HG03196 (cell line): ENCODE measurements at regions not wholly inside any gene's neighbourhood (a gene's known extent, or its start where the extent isn't known, plus 50 kb on each side); places are given as distances from the start of the nearest gene placed in this dataset.

ENCODE experiments used
- ATAC-seq: cut with Tn5 transposase; IDR thresholded peaks from one replicate; pipeline ENCODE4 v1.9.1; 2021; ENCODE audit not compliant: unreplicated experiment

DNA sequence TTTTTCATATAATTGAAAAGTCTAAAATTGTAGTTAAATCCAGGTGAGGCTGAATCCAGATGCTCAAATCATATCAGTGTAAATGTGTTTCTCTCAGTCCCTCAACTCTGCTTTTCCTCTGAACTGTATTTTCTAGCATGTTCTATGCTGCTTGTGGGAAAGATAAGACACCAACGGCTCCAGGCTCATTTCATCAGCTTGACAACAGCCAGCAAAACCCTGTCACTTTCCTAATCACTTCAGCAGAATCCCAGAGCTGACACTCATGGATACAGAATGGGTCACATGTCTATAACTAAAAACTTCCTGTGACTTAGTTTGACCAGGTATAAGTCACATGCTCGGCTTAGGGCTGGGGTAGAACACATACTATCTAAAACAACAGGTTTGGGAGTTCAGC is 179.4 kb upstream of the ADRA1B start:
- no peak for ATAC-seq

DNA sequence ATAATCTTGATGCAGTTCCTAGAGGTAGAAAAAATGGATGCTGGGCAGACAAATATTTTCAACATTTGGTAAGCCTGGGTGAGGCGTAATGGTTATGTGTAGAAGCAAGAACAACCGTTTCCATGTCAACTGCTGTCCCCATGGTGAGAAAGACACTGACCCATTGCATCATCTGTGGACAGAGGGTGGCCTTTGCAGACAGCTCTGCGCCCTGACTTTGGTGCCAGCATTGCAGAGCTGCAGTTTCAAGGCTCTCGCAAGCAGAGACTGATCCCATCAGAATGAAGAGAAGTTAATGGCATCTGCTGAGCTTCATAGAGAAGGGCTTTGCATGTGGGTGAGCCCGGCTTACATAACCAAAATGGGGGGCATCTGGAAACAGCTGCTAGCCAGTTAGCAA is 179.0 kb upstream of the ADRA1B start:
- ATAC-seq = no peak

DNA sequence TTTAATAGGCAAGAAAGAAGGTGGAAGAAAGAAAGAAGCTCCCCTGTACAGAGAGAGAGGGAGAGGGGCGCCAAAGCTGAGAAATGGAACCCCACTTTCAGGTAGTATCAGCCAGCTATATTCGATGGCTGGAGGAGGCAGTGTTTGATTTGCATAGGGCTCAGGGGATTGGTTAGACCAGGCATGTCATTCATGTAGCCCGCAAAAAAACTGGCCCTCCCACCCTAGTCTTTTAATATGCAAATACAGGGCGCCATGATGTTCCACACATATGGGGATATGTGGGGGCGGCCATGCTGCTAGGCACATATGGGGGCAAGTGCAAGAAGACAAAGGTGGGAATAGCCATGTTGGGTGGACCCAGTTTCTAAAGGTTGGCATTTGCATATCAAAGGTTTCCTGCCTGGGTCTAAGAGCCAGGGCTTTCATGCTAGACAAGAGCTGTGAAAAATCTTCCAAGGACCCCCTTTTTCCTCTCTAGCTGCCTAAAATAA is 174.4 kb upstream of the ADRA1B start:
- ATAC-seq = no peak

DNA sequence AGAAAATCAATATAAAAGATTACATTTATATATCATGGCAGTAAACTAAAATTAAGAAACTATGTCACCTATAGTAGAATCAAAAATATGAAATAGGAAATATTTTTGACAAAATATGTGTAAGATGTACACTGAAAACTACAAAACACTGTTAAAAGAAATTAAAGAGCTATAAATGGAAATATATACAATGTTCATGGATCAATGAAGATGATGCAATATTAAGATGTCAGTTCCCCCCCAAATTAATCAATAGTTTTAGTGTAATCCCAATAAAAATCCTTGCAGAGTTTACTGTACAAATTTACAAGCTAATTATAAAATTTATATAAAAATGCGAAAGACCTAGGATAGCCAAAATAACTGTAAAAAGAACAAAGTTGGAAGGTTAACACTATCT is 173.0 kb upstream of the ADRA1B start:
- no peak for ATAC-seq

DNA sequence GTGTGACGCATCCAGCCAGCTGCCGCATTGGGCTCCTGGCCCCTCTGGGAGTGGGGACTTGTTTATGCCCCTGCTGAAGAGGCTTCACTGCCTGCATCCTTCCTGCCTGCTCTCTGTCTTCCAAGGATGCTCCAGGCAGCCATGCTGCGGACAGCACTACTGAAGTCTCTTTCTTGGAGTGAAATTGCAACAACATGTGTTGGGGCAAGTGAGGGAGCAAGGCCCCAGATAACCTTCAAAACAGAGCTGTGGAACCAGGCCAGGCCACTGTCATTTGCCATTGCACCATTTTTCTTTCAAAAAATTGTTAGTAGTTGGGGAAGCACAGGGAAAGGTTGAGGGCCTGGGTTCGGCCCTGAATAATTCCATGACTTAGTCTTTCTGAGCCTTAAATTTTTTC is 169.6 kb upstream of the ADRA1B start:
- ATAC-seq = no peak

DNA sequence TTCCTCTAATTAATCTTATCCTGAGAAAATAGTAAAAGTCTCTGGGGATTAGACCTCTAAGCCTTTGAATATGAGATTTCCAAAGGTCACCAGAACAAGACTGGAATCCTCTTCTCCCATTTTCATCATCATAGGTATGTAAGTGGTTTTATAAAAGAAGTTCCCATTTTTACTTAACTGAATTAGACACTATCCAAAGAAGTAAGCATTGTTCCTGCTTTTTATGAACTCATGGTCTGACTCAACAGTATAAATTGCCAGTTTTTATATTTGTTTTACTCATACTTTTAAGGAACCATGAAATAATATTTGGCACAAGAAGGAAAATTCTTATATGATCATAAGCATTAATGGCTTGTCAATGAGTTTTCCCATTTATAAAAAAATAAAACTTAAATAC is 167.1 kb upstream of the ADRA1B start:
- ATAC-seq = no peak

DNA sequence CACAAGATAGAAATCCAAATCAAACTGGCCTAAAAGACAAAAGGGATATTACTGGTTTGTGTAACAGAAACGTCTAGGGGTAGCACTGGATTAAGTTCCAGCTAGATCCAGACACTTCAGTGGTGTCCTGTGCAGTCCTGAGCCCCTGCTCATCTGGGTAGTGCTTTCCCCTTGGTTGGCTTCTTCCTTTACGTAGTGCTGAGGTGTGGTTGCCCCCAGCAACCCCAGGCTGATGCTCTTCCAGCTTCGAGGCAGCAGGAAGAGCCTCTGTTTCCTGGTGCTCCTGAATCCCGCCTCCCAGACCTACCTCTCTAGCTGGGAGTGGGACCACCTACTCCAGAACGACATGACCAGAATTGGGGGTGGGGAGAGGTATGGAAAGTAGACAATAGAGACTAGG is 166.1 kb upstream of the ADRA1B start:
- ATAC-seq = no peak

DNA sequence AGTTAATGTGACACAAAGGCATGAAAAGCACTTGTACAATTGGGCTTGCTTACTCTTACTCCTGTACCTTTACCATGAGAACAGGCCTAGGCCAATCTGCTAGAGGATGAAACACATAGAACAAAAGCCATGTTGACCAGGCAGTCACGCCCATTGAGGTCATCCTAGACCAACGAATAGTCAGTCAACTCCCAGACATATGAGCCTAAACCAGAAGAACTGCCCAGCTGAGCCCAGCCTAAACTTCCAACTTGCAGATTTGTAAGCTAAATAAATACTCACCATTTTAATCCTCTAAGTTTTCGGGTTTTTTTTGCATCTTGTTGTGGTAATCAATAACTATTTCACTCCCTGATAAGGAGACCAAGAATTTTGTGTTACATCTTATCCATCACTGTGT is 164.8 kb upstream of the ADRA1B start:
- no peak for ATAC-seq

DNA sequence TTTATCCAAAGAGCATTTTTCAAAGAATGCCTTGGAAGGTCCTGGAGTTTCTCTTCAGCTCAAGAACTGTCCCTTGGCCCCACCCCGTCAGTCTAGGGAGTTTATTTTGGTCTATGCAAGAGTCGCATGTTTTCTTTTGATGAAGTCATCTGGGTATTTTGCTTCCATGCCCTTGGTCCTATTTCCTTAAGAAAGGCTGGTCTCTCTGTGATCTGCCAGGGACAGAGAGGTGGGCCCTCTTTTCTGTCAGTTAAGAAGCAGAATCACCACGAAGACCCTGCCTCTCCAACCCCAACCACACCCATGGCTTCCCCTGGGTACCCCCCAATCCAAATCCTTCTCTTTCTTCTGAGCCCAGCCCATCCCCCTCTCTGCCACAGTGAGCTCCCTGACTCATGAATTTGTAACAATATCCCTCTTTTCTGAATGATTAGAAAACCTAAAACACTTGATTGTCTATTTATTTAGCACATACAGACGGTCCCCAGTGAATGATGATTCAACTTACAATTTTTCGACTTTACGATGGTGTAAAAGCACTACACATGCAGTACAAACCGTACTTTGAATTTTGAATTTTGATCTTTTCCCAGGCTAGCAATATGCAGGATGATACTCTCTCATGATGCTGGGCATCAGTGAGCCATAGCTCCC is 163.5 kb upstream of the ADRA1B start:
- ATAC-seq = no peak

DNA sequence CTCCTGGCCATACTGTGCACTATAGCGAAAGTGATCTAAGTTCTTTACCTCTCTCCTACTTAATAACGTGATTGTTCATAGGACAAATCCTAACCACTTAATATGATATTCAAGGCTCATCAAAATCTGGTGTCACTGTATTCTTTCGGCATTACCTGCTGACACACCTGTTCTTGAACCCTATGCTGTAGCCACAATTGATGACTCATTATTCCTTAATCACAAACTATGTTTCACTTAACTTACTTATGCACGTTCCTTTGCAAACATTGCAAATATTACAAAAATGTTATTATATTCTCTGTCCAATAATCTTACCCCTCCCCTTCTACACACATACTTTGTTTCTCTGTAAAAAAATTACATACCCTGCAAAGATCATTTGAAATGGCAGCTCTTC is 158.1 kb upstream of the ADRA1B start:
- no peak for ATAC-seq

DNA sequence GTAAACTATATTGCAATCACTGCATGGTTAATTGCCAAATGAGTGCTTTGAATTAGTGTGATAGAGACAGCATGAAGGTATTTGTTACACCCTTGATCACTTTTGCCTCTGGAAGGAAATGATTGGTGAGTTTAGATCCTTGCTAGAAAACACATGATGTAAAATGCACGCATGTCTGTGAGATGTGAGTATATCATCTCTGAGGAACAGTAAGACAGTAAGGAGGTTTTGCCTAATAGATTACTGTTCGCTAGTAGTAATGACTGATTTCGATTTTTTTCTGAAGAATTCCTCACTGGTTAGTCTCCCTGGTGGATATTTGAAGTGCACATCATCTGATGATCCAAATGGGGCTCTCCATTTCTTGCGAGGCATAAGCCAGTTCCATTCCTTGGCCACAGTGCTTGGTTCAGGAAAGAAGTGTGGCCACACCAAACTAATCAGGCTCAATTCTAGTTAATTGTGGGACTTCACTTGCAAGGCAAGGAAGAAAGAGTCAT is 156.4 kb upstream of the ADRA1B start:
- no peak for ATAC-seq

DNA sequence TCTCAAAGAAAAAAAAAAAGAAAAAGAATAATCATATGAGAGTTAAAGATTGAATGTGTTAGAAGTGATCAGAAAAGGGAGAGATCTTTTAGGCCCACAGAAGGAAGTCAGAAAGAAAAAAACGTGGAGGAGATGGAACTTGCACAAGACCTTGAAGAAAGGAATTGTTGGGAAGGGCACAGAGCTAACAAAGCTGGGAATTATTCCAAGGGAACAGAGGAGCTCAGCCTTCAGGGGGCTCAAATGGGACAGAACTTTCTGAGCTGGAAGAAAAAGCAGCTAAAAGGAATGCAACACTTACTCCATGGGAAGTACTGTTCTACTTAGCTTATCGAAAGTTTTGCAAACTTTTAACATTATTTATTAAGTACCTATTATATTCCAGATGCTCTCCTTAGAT is 153.4 kb upstream of the ADRA1B start:
- ATAC-seq = no peak

DNA sequence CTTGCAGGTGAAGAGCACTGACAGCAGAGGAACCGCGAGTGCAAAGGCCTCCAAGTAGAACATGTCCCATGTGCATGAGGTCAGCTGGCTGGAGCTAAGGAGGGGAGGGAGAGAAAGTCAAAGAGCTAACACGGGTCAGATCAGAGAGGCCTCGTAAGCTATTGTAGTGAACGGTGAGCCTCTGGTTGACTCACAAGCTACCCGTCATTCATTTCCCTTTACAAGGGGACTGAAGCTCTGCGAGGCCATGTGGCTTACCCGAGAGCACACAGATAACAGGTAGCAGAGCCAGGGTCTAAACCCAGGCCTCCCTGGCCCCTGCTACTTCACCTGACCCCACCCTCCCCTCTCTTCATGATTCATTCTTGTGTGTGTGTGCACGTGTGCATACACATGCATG is 152.7 kb upstream of the ADRA1B start:
- no peak for ATAC-seq

DNA sequence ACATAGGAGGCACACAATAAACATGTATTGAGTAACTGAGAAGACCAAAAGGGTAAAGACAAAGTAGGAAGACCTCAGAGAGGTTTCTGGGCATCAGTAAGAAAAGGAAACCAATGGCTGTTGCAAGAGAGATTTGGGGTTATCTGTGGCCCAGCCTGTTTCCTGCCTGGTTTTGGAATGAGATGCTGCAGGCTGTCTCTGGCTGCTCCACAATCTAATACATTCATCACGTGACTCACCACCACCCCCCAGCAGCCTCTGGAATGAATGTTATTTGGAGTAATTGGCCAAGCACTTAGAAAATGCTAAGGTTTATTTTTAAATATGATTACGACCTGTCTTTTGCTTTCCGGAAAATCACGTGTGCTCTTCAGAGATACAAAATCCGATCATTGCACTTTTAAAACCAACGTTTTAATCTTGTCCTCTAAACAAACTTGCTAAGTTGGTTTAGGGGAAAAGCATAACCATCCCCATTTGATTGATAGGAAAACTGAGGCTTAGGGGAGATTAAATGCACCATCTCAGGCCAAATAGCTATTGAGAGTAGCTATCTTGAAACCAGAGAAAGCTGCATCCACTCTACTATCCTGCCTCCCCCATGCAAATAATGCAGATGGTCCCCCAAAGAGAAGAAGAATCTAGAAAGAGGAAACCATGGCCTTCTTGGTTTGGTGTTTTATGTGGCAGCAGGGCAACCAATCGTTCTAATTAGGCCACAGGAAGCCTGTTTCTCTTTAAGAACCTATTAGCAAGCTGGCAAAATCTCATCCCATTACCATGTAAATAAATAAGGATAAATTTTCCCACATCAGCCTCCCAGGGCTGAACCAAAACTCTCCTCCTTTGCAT is 151.8 kb upstream of the ADRA1B start:
- no peak for ATAC-seq

DNA sequence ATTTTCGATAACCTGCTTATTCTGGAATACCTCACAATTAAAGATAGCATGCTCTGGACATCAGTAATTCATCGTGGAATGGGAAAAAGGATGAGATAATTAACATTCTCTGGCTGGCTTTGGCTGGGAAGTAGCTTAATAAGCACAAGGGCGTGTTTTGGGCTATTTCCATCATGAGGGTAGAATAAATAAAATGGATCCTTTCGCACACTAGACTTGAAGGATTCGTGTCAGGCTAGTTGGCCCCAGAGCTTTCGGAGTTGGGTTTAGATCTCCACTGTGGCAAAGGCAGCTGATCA is 151.2 kb upstream of the ADRA1B start:
- no peak for ATAC-seq

DNA sequence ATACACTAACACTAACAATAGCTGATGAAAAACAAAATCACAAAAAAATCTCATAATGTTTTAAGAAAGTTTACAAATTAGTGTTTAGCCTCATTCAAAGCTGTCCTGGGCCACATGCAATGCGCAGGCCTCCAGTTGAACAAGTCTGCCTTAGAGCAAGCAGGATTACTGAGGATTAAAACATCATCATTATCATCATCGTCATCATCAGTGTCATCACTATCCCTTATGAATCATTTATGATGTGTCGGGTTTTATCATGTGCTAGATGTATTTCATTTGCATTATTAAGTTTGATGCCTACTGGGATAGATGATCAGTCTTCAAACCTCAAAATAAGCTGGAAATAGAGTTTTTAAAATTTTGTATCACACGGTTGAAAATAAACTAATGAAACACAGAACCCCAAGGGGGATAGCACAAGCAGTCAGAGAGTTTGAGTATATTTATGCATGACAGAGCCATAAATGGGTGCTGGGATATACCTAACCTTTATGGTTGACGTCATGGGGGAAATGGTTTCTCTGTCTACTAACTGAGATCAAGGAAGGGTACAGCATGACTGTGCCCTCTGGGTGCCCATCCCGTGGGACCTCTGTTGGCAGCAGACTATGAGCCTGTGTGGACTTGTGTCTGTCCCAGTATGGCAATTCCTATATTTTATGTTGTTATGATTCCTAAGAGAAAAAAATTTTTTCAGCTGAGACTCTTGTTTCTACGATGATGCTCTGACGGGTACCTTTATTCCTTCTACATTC is 150.3 kb upstream of the ADRA1B start:
- no peak for ATAC-seq

DNA sequence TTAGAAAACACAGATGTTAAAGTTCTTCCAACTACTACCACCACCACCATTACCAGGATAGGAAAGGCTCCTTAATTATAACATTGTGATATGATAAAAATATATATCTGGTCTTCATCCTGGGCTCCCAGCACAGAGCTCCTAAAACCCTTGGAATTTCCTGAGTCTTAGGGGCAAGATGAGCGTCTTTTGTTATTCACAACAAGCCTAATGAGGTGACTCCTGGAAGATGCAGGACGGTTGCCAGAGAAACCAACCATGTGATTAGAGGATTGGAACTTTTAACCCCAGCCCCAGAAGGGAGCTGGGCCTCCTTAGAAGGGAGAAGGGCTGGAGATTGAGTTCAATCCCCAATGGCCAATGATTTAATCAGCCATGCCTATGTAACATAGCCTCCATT is 148.0 kb upstream of the ADRA1B start:
- ATAC-seq = no peak

DNA sequence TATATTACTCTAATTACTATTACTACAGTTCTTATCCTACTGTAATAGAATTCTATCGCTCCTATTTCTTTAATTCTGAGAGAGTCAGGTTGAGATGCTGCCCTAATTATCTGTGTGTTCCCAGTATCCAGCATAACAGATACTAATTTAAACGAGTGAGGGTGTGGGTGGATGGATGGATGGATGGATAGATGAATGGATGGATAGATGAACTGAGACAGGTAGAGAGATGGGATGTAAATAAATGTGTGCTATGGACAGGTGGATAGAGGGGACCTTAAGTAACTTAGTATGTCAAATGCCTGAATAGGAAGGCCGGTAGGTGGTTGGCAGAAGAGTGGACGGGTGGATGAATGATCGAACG is 143.6 kb upstream of the ADRA1B start:
- ATAC-seq = no peak

DNA sequence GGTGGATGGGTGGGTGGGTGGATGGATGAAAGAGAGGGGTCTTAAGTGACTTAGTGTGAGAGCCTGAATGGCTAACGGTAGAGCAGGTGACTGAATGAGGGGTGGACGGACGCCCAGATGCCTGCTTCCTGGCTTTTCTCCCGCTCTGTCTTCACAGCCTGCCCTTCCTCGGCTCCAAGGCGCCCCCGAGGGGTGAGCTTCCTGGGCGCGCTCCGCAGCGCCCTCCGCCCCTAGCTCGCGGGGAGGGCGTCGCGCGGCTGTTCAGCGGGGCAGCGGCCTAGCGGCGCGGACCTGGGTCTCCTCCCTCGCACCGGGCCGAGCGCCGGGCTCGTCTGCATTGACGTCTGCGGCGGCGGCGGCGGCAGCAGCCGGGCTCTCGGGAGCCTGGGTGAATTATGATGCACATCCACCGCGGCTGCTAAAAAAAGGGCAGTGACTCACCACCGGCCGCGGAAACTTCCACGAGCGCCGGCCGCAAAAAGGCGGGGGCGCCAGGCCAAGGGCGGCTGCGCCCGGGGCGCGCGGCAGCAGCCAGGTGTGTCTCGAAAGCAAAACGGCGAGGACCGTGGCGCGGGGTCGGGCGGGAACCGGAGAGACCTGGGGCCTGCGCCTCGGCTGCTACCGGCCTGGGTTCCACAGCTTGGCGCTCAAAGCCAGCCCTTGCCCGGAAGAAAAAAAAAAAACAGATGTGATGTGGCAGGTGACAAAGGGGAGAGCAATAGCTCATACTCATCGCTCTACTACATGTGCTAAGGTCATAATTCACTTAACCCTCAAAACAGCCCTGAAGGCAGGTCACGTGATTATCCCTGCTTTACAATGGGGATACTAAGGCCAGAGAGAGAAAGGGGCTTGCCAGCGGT is 143.0 kb upstream of the ADRA1B start:
- peak; percentile 88 for ATAC-seq

DNA sequence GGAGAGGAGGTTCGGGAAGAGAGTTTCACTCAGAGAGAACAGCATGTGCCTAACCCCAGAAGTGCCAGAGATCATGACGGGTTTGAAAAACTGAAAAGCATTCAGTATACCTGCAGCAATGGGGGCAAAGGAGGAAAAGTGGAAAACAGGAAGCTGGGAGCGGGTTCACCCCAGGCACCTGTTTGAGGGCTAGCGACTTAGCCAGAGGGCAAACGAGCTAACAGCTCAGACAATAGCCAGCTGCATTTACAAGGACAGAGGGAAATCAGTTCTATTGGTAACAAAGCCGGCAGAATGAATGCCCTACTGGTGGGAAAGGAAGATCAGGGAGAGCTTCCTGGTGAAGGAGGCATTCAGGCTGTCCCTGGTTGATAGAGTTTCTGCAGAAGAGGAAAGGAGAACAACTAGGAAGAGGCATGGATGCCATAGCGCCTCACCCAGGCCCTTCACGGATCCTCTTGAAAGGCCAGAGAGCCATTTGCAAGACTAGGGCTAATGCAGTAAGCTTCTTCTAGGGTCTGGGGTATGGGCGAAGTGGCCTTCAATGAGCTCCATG is 141.7 kb upstream of the ADRA1B start:
- no peak for ATAC-seq

DNA sequence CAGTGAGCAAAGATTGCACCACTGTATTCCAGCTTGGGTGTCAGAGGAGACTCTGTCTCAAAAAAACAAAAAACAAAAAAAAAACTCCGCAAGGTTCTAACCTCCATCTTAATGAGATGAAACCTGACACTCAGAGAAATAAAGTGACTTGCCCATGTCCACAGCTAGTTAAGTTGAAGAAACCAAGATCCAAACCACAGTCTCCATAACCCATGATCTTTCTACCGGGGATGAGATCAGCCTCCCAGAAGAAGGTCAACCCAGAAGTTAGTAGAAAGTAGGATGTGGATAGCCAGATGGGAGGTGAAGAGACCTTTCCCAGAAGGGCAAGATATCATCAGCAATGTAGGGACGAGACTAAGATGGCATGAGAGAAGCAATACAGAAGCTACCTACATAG is 140.4 kb upstream of the ADRA1B start:
- no peak for ATAC-seq
